22Rv1 (cell line): ENCODE measurements at regions not wholly inside any gene's neighbourhood (a gene's known extent, or its start where the extent isn't known, plus 50 kb on each side); places are given as distances from the start of the nearest gene placed in this dataset.

Experiments
- H3K27ac ChIP-seq: fragments of 450-650 bp; 2 replicates; pipeline ENCODE4 v1.5.1; 2017
- ZFX ChIP-seq: fragments of 450-650 bp; IDR thresholded peaks from 2 replicates; pipeline ENCODE4 v1.6.1; 2017; ENCODE audit warnings: antibody characterized with exemption, borderline replicate concordance
- TF ChIP-seq, protein P1 (sequence below): fragments of 450-650 bp; IDR thresholded peaks from 2 replicates; pipeline ENCODE4 v1.5.1; 2017; ENCODE audit warnings: mild to moderate bottlenecking

DNA sequence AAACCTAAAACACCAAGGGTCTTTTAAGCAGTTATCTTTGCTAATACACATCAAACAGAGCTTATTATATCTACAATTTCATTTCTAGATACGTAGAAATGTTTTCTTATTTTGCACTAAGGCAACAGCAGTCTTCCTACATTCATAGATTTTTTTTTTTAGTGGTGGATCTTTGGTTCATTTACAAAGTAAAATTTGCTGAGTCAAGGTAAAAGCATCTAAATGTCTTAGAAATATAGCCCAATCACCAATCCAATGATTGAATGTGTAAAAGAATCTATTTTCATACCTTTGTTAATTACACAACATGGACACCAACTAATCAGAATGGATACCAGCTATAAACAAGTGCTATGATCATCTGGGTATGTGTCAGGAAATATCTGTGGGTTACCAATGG, 272.2 kb upstream of the TMPO start:
- TF ChIP-seq, protein P1, sequence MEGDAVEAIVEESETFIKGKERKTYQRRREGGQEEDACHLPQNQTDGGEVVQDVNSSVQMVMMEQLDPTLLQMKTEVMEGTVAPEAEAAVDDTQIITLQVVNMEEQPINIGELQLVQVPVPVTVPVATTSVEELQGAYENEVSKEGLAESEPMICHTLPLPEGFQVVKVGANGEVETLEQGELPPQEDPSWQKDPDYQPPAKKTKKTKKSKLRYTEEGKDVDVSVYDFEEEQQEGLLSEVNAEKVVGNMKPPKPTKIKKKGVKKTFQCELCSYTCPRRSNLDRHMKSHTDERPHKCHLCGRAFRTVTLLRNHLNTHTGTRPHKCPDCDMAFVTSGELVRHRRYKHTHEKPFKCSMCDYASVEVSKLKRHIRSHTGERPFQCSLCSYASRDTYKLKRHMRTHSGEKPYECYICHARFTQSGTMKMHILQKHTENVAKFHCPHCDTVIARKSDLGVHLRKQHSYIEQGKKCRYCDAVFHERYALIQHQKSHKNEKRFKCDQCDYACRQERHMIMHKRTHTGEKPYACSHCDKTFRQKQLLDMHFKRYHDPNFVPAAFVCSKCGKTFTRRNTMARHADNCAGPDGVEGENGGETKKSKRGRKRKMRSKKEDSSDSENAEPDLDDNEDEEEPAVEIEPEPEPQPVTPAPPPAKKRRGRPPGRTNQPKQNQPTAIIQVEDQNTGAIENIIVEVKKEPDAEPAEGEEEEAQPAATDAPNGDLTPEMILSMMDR = no peak
- TF ChIP-seq ZFX = no peak
- no peak overlapping the region for H3K27ac ChIP-seq

GRCh38 chr12:98244136-98244535, 271.3 kb upstream of the TMPO start:
- TF ChIP-seq ZFX = no peak
- TF ChIP-seq, protein P1 = no peak
- no peak overlapping the region for H3K27ac ChIP-seq

DNA sequence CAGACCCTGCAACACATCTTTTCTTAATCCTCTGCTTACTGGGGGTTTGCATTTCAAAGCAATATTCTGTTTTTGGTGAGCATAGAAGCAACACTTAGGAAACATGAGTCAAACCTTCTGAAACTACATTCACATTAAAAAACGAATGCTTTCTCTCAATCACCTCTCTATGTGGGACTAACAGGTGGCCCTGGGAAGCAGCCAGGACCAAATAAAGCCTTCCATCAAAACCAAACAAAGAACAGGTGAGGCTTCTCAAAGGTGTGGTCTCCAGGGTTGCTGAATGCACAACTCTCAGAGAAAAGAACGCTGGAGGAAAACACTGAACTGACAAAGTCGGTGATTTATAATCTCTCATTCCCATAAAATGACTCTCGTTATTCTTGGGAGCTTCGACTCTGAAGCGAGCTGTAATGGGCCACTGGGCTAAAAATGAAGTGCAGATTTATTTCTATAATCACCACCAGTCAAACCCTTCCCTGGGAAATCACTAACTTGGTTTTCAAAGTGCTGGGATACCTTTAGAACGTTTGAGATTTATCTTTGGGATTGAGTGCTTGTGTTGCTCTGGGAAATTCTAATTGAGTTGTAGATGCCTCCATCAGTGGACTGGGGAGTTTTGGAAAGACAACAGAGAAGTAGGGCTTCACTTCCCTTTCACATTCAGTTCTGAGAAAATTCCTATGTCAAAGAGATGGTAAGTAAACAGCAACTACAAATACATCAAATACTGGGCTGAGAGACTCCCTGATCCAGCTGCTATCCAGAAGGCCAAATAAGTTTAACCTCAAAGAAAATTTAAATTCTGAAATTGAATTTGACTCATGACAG, 262.0 kb upstream of the TMPO start:
- H3K27ac ChIP-seq = no peak overlapping the region
- TF ChIP-seq, protein P1 = no peak
- no peak for TF ChIP-seq ZFX

DNA sequence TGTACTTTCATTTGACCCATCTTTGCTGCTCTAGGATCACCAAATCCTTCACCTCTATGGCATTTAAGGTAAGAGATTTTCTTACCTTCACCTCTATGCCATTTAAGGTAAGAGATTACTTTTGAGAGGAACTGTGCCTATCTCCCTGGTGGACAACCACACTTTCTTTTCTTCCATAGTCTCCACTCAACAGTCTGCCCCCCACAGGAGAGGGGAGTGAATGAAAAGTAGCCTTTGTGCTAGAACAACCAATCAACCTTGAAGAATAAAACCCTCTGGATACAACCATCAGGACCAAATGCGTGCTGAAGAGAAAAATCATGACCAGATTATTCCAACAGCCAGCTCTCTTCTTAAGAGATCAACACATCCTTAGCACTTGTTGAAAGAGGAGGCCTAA, 258.6 kb upstream of the TMPO start:
- no peak overlapping the region for H3K27ac ChIP-seq
- no peak for TF ChIP-seq ZFX
- TF ChIP-seq, protein P1 = no peak

- no peak overlapping the region for H3K27ac ChIP-seq
- TF ChIP-seq, protein P1 = no peak
- TF ChIP-seq ZFX = no peak
Observed at GRCh38 chr12:98259693-98260092, 255.7 kb upstream of the TMPO start.

DNA sequence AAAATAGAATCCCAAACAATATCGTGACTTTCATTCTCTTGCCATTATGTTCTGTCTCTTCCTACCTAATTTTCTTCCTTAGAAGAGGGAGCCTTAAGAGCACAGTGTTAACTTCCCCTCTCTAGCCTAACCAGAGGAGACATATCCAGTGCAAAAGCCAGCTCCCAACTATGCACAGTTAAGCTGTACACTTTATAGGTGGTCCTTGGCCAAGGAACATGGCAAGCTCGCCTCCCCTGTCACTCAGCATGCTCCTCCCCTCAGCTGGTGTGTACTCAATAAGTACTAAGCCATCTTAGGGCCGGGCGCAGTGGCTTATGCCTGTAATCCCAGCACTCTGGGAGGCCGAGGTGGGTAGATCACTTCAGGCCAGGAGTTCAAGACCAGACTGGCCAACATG, 255.1 kb upstream of the TMPO start:
- H3K27ac ChIP-seq = no peak overlapping the region
- TF ChIP-seq, protein P1 = no peak
- TF ChIP-seq ZFX = no peak

- no peak overlapping the region for H3K27ac ChIP-seq
- TF ChIP-seq, protein P1 = no peak
- TF ChIP-seq ZFX = no peak
Observed at GRCh38 chr12:98262902-98263301, 252.5 kb upstream of the TMPO start.
